ENCODE measurements at regions not wholly inside any gene's neighbourhood (a gene's known extent, or its start where the extent isn't known, plus 50 kb on each side); places are given as distances from the start of the nearest gene placed in this dataset.

- Histone ChIP-seq H3K9me3 (ENCODE audit: control extremely low read depth in 1 of 5, control insufficient read depth in 4 of 5, insufficient read depth in 2 of 5, low read depth in 1 of 5, low read length in 4 of 5) (no peaks in the 10 kb centered on the region), H3K27ac (ENCODE audit: insufficient read depth in 1 of 2, low read depth in 1 of 2, low read length in 2 of 2, poor library complexity in 1 of 2, severe bottlenecking in 2 of 2) (no peak overlapping the region), H3K36me3 (ENCODE audit: control insufficient read depth in 4 of 4, insufficient read depth in 4 of 4, low read length in 3 of 4) (no peaks in the 10 kb centered on the region), H3K4me1 (ENCODE audit: control extremely low read depth in 1 of 4, control insufficient read depth in 4 of 4, insufficient read depth in 4 of 4, low read length in 3 of 4) (peaks cover 0 to 13% (median 3%) of the 10 kb centered on the region in 4 experiments), H3K4me3 (ENCODE audit: control insufficient read depth in 1 of 7, extremely low read depth in 1 of 7, insufficient read depth in 4 of 7, low read depth in 2 of 7, low read length in 6 of 7) (no peak overlapping the region), H3K27me3 (replicated peaks in 2 of 5; ENCODE audit: control insufficient read depth in 4 of 5, insufficient read depth in 5 of 5, low read length in 4 of 5) (peaks cover 0 to 2% (median 0%) of the 10 kb centered on the region in 5 experiments)
- no peak for DNase-seq
- POLR2A ChIA-PET: no interaction called here
- CTCF ChIA-PET: interaction anchor here (1.2 to 2.5 kb wide), 5 partner anchors 10 to 153 kb away, joined by 4 to 10 read pairs (median 5); no protein-coding TSS in a partner anchor
- 93% methylated on average over 11 of the region's 11 CpGs for WGBS (ENCODE audit: insufficient coverage)
These were observed 59.9 kb upstream of the POU2AF1 start for GRCh38 chr11:111438846-111439520.

DNA sequence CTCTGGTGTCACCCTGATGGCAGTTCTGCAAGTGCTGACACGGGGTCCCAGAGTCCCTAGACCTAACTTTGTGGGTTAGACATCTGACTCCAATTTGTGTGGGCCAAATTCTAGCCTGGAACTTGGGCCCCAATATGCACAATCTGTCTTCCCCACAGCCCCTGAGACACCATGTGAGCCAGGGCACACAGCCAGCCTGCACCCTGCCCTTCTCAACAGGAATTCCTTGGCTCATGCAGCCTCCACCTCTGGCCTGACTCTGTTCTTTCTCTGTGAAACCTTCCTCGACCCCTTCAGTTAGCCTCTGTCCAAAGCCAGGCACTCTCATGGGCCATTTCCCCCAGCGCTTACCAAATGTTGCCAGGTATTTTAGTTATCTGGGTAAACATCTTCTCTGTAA lies 59.1 kb upstream of the POU2AF1 start:
- Histone ChIP-seq H3K4me3 (ENCODE audit: control insufficient read depth in 1 of 7, extremely low read depth in 1 of 7, insufficient read depth in 4 of 7, low read depth in 2 of 7, low read length in 6 of 7) (no peak overlapping the region), H3K27me3 (replicated peaks in 2 of 5; ENCODE audit: control insufficient read depth in 4 of 5, insufficient read depth in 5 of 5, low read length in 4 of 5) (peaks cover 0 to 2% (median 0%) of the 10 kb centered on the region in 5 experiments), H3K36me3 (ENCODE audit: control insufficient read depth in 4 of 4, insufficient read depth in 4 of 4, low read length in 3 of 4) (no peaks in the 10 kb centered on the region), H3K9me3 (ENCODE audit: control extremely low read depth in 1 of 5, control insufficient read depth in 4 of 5, insufficient read depth in 2 of 5, low read depth in 1 of 5, low read length in 4 of 5) (no peaks in the 10 kb centered on the region), H3K4me1 (ENCODE audit: control extremely low read depth in 1 of 4, control insufficient read depth in 4 of 4, insufficient read depth in 4 of 4, low read length in 3 of 4) (peaks cover 0 to 9% (median 3%) of the 10 kb centered on the region in 4 experiments), H3K27ac (ENCODE audit: insufficient read depth in 1 of 2, low read depth in 1 of 2, low read length in 2 of 2, poor library complexity in 1 of 2, severe bottlenecking in 2 of 2) (no peak overlapping the region)
- 100% methylated on average over 3 of the region's 3 CpGs for WGBS (ENCODE audit: insufficient coverage)
- ChIA-PET POLR2A (no interaction called here), CTCF (interaction anchor here (1.0 to 3.4 kb wide), 3 partner anchors 9 to 979 kb away, joined by 3 to 31 read pairs (median 4); no protein-coding TSS in a partner anchor)
- DNase-seq: no peak

- WGBS (ENCODE audit: insufficient coverage): 91% methylated on average over 10 of the region's 12 CpGs
- H3K27me3 ChIP-seq (replicated peaks in 2 of 5; ENCODE audit: control insufficient read depth in 4 of 5, insufficient read depth in 5 of 5, low read length in 4 of 5): no peaks in the 10 kb centered on the region
- no peak overlapping the region for H3K27ac ChIP-seq (ENCODE audit: insufficient read depth in 1 of 2, low read depth in 1 of 2, low read length in 2 of 2, poor library complexity in 1 of 2, severe bottlenecking in 2 of 2)
- H3K4me1 ChIP-seq (ENCODE audit: control extremely low read depth in 1 of 4, control insufficient read depth in 4 of 4, insufficient read depth in 4 of 4, low read length in 3 of 4): peaks cover 0 to 9% (median 3%) of the 10 kb centered on the region in 4 experiments
- H3K36me3 ChIP-seq (ENCODE audit: control insufficient read depth in 4 of 4, insufficient read depth in 4 of 4, low read length in 3 of 4): no peaks in the 10 kb centered on the region
- CTCF ChIA-PET: interaction anchor here (0.6 to 3.4 kb wide), 4 partner anchors 12 to 14 kb away, joined by 3 to 31 read pairs (median 6); no protein-coding TSS in a partner anchor
- H3K4me3 ChIP-seq (ENCODE audit: control insufficient read depth in 1 of 7, extremely low read depth in 1 of 7, insufficient read depth in 4 of 7, low read depth in 2 of 7, low read length in 6 of 7): no peak overlapping the region
- H3K9me3 ChIP-seq (ENCODE audit: control extremely low read depth in 1 of 5, control insufficient read depth in 4 of 5, insufficient read depth in 2 of 5, low read depth in 1 of 5, low read length in 4 of 5): no peaks in the 10 kb centered on the region
- no peak for DNase-seq
- POLR2A ChIA-PET: no interaction called here
These were observed 56.1 kb upstream of the POU2AF1 start for GRCh38 chr11:111435046-111435698.

DNA sequence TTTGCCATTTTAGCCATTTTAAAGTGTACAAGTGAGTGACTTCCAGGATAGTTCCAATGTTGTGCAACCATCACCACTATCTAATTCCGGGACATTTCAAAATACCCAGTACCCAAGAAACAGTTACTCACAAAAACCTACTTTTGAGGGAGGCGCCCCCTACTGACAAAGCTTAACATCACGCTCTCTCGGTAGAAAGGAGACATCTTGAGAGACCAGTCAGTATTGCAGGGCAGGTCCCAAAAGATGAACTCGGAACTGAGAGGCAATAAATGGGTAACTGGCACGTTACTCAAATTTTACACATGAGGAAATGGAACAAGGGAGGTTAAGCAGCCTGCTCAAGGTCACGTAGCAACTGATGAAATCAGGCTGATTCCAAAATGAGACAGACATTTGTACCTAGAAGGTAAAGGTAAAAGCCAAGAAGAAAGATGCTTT lies 50.0 kb upstream of the POU2AF1 start:
- ChIA-PET POLR2A (no interaction called here), CTCF (interaction anchor here (0.8 to 4.0 kb wide), 12 partner anchors 9 to 990 kb away, joined by 3 to 28 read pairs (median 4); partner anchors contain the start of gene POU2AF1)
- H3K9me3 ChIP-seq (ENCODE audit: control extremely low read depth in 1 of 5, control insufficient read depth in 4 of 5, insufficient read depth in 2 of 5, low read depth in 1 of 5, low read length in 4 of 5): no peaks in the 10 kb centered on the region
- H3K4me1 ChIP-seq (ENCODE audit: control extremely low read depth in 1 of 4, control insufficient read depth in 4 of 4, insufficient read depth in 4 of 4, low read length in 3 of 4): peaks cover 0 to 4% (median 0%) of the 10 kb centered on the region in 4 experiments
- 70% methylated on average over 7 of the region's 7 CpGs for WGBS (ENCODE audit: insufficient coverage)
- H3K27me3 ChIP-seq (replicated peaks in 2 of 5; ENCODE audit: control insufficient read depth in 4 of 5, insufficient read depth in 5 of 5, low read length in 4 of 5): peaks cover 0 to 3% (median 0%) of the 10 kb centered on the region in 5 experiments
- DNase-seq: peak; percentile 51 to 62 (median 58)
- H3K27ac ChIP-seq (ENCODE audit: insufficient read depth in 1 of 2, low read depth in 1 of 2, low read length in 2 of 2, poor library complexity in 1 of 2, severe bottlenecking in 2 of 2): no peak overlapping the region
- no peaks in the 10 kb centered on the region for H3K36me3 ChIP-seq (ENCODE audit: control insufficient read depth in 4 of 4, insufficient read depth in 4 of 4, low read length in 3 of 4)
- no peak overlapping the region for H3K4me3 ChIP-seq (ENCODE audit: control insufficient read depth in 1 of 7, extremely low read depth in 1 of 7, insufficient read depth in 4 of 7, low read depth in 2 of 7, low read length in 6 of 7)
